ENCODE measurements at regions not wholly inside any gene's neighbourhood (a gene's known extent, or its start where the extent isn't known, plus 50 kb on each side); places are given as distances from the start of the nearest gene placed in this dataset.

- no peak for TF ChIP-seq REST (IDR thresholded peaks at IDR 0.05)
- TF ChIP-seq HNF4G (IDR thresholded peaks at IDR 0.05) = no peak
Observed at GRCh38 chr1:30655672-30656071, 67.7 kb downstream of the MATN1 start (continued).

GRCh38 chr1:30654188-30654587, 69.2 kb downstream of the MATN1 start:
- 85% methylated on average over 5 of the region's 5 CpGs for WGBS
- H3K9me3 ChIP-seq (ENCODE audit: control insufficient read depth in 4 of 4, low read length in 3 of 4) = no peaks in the 10 kb centered on the region
- no peak overlapping the region for H3K4me3 ChIP-seq (ENCODE audit: low read depth in 1 of 3, low read length in 3 of 3)
- no peak overlapping the region for H3K9ac ChIP-seq (ENCODE audit: low read depth in 1 of 2, low read length in 2 of 2)
- H3K4me1 ChIP-seq (ENCODE audit: control insufficient read depth in 4 of 4, insufficient read depth in 4 of 4, low read length in 3 of 4) = peaks cover 0 to 4% (median 0%) of the 10 kb centered on the region in 4 donors
- no peak overlapping the region for H3K27ac ChIP-seq (ENCODE audit: low read depth in 1 of 2, low read length in 2 of 2)
- no peak for DNase-seq (ENCODE audit: low spot score)
- TF ChIP-seq NR2F2 (IDR thresholded peaks at IDR 0.05) = no peak
- TF ChIP-seq RXRA (IDR thresholded peaks at IDR 0.05) = no peak
- no peak for TF ChIP-seq ZBTB33 (IDR thresholded peaks at IDR 0.05)
- TF ChIP-seq ATF3 (IDR thresholded peaks at IDR 0.05) = no peak
- no peak for TF ChIP-seq MAX (IDR thresholded peaks at IDR 0.05)
- no peak for TF ChIP-seq FOXA2 (IDR thresholded peaks at IDR 0.05)
- TF ChIP-seq CTCF (IDR thresholded peaks at IDR 0.05; ENCODE audit: low read depth, low read length, missing input control) = no peak
- no peak for TF ChIP-seq EGR1 (IDR thresholded peaks at IDR 0.05; ENCODE audit: low read depth in 2 of 2)
- no peak for TF ChIP-seq HNF4G (IDR thresholded peaks at IDR 0.05)
- no peak for TF ChIP-seq TAF1 (conservative IDR thresholded peaks at IDR 0.05)
- TF ChIP-seq GABPA (IDR thresholded peaks at IDR 0.05 in 1 of 2, conservative IDR thresholded peaks at IDR 0.05 in 1 of 2) = no peak
- TF ChIP-seq FOXA1 (IDR thresholded peaks at IDR 0.05) = no peak
- H3K27me3 ChIP-seq (ENCODE audit: control insufficient read depth in 4 of 4, insufficient read depth in 4 of 4, low read length in 3 of 4) = no peaks in the 10 kb centered on the region
- H3K36me3 ChIP-seq (ENCODE audit: control insufficient read depth in 4 of 4, insufficient read depth in 3 of 4, low read depth in 1 of 4, low read length in 3 of 4) = no peaks in the 10 kb centered on the region
